NT2/D1 (cell line): ENCODE measurements at regions not wholly inside any gene's neighbourhood (a gene's known extent, or its start where the extent isn't known, plus 50 kb on each side); places are given as distances from the start of the nearest gene placed in this dataset.

Source experiments
- DNase-seq: peaks from one replicate; pipeline ENCODE4 v3.0.0-alpha.2; 2011; ENCODE audit warnings: low read depth, low spot score
- H3K27me3 ChIP-seq: 2 replicates; pipeline ENCODE4 v1.6.0; 2011; ENCODE audit warnings: mild to moderate bottlenecking; ENCODE audit not compliant: insufficient read length, insufficient read depth
- H3K36me3 ChIP-seq: 2 replicates; pipeline ENCODE4 v1.6.1; 2011; ENCODE audit warnings: mild to moderate bottlenecking, low read length, mixed read lengths; ENCODE audit not compliant: insufficient read depth, insufficient read length
- H3K4me1 ChIP-seq: 2 replicates; pipeline ENCODE4 v1.5.1; 2011; ENCODE audit not compliant: insufficient read depth, insufficient read length
- H3K4me3 ChIP-seq: 2 replicates; pipeline ENCODE4 v1.5.1; 2011; ENCODE audit warnings: low read depth; ENCODE audit not compliant: insufficient read length
- H3K9ac ChIP-seq: 2 replicates; pipeline ENCODE4 v1.6.0; 2011; ENCODE audit warnings: low read depth; ENCODE audit not compliant: insufficient read length
- H3K9me3 ChIP-seq: 2 replicates; pipeline ENCODE4 v1.5.1; 2011; ENCODE audit warnings: mild to moderate bottlenecking, low read length; ENCODE audit not compliant: insufficient read depth
- SUZ12 ChIP-seq: IDR thresholded peaks from 2 replicates; pipeline ENCODE4 v1.6.1; 2011; ENCODE audit not compliant: insufficient read length, insufficient read depth; ENCODE audit errors: extremely low read depth
- YY1 ChIP-seq: IDR thresholded peaks from 2 replicates; pipeline ENCODE4 v1.6.1; 2011; ENCODE audit not compliant: insufficient read length, insufficient read depth
- ZNF274 ChIP-seq: IDR thresholded peaks from 2 replicates; pipeline ENCODE4 v1.6.1; 2011; ENCODE audit warnings: mild to moderate bottlenecking, low read depth, low read length

DNA sequence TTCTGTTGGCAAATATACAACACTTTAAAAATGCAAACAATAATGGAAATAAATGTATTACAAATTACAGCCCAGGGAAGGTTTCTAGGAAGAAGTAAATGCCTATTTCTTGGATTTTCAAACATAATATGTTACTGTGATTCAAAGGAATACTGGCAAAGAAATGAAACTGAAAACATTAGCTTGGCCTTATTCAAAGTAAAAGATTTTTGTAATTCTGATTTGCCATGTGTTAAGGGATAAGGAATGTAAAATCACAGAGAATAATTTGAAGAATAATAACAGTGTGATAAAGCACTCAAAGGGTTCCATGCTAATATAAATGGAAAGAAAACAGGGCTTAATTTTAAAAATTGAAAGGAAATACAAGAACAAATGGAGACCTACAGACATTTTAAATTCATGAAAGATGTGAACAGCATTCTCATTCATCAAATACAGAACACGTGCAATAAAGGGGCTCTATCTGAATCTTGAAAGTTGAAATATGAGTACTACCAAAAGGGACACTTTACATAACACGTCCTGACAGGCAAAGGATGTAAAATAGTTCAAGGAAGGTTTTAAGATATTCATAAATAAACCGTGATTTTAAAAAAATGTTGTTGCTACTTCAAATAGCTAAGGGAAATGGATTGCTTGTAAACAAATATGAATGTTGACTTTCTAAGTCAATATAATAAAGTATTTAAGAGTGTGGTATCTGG lies 138.1 kb downstream of the RFPL4B start:
- Histone ChIP-seq H3K4me1 (no peaks in the 10 kb centered on the region), H3K27me3 (no peaks in the 10 kb centered on the region), H3K9ac (no peak overlapping the region), H3K4me3 (no peak overlapping the region), H3K9me3 (no peaks in the 10 kb centered on the region), H3K36me3 (no peaks in the 10 kb centered on the region)
- DNase-seq: no peak
- TF ChIP-seq SUZ12 (no peak), YY1 (no peak), ZNF274 (no peak)

DNA sequence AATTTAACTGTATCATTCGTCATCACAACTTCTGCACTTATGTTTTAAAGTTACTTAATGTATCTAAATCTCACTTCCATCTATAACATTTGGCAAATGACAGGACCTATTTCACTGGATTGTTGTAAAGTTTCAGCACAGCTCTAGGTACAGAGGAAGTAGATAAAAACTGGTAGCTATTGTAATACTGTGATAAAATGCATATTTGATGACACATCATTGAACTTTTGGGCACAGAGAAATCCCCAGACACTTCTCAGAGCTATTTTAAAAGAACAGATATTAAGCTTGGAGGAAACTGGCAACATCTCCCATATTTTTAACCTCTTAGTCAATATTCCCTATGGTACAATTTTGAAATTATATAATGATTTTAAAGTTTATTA lies 138.7 kb downstream of the RFPL4B start:
- no peak overlapping the region for H3K4me3 ChIP-seq
- DNase-seq: no peak
- TF ChIP-seq ZNF274 (no peak), SUZ12 (no peak), YY1 (no peak)

DNA sequence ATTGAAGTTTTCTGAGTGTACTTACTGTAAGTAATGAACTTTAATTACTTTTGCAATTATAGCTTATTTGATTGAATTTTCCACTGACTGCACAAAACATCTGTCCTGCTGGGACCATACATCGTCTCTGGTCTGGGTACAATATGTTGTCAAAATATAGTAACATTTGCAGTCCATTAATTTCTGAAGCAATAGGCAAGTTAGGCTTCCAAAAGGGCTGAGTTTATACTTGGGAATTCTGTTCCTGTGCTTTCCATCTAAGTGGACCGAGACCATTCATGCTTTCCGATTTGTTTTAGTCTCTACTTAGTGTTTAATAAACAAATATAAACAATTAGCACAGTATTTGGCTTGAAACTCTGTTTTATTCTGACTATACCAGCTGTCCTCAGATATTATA lies 139.3 kb downstream of the RFPL4B start:
- no peak overlapping the region for H3K4me3 ChIP-seq
- no peaks in the 10 kb centered on the region for H3K4me1 ChIP-seq
- TF ChIP-seq YY1 (no peak), ZNF274 (no peak), SUZ12 (no peak)
- H3K9ac ChIP-seq: no peak overlapping the region
- H3K9me3 ChIP-seq: no peaks in the 10 kb centered on the region
- H3K36me3 ChIP-seq: no peaks in the 10 kb centered on the region
- H3K27me3 ChIP-seq: no peaks in the 10 kb centered on the region
- DNase-seq: no peak

More for the DNA sequence above, 138.7 kb downstream of the RFPL4B start:
- Histone ChIP-seq H3K27me3 (no peaks in the 10 kb centered on the region), H3K9me3 (no peaks in the 10 kb centered on the region), H3K4me1 (no peaks in the 10 kb centered on the region), H3K36me3 (no peaks in the 10 kb centered on the region), H3K9ac (no peak overlapping the region)

DNA sequence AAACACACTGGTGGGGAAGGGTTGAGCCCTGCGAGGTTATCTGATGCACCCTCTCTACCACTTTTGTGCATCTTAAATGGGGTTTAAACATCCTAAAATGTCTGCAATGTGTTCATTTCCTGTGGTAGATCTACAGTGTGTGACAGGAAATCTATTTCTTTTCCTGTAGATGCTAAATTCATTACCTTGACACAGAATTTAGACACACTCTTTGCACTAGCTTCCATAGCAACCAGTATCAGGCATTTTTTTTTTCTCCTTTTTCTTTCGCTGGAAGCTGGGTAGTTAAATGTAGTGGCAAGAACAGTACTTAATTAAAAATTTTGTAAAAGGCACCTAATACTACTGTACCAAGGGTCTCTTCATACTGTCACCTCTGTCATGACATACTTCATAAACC lies 141.1 kb downstream of the RFPL4B start:
- Histone ChIP-seq H3K9me3 (no peaks in the 10 kb centered on the region), H3K4me3 (no peak overlapping the region), H3K27me3 (no peaks in the 10 kb centered on the region), H3K9ac (no peak overlapping the region), H3K4me1 (no peaks in the 10 kb centered on the region), H3K36me3 (no peaks in the 10 kb centered on the region)
- no peak for DNase-seq
- TF ChIP-seq YY1: no peak
- no peak for TF ChIP-seq ZNF274
- no peak for TF ChIP-seq SUZ12

DNA sequence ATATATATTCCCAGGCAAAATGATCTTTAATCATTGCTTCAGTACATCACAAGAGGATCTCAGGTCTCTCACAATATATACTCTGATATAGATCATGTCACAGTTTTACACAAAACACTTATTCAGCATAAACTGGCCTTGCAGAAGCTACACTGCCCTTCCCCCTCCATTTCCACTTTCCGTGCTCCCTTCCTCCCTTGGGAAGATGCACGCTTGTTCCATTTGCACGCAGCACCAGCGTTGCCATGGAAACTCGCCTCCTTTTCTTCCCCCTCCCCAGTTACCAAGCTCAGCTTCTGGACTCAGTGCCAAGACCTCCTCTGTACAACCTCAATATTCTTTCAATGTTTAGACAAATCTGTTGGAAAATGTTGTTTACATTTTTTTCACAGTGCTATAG lies 154.6 kb downstream of the RFPL4B start:
- no peaks in the 10 kb centered on the region for H3K4me1 ChIP-seq
- H3K27me3 ChIP-seq: no peaks in the 10 kb centered on the region
- no peak for TF ChIP-seq SUZ12
- no peak for TF ChIP-seq YY1
- no peak for TF ChIP-seq ZNF274
- no peak for DNase-seq
- H3K36me3 ChIP-seq: no peaks in the 10 kb centered on the region
- H3K9ac ChIP-seq: no peak overlapping the region
- H3K4me3 ChIP-seq: no peak overlapping the region
- no peaks in the 10 kb centered on the region for H3K9me3 ChIP-seq

DNA sequence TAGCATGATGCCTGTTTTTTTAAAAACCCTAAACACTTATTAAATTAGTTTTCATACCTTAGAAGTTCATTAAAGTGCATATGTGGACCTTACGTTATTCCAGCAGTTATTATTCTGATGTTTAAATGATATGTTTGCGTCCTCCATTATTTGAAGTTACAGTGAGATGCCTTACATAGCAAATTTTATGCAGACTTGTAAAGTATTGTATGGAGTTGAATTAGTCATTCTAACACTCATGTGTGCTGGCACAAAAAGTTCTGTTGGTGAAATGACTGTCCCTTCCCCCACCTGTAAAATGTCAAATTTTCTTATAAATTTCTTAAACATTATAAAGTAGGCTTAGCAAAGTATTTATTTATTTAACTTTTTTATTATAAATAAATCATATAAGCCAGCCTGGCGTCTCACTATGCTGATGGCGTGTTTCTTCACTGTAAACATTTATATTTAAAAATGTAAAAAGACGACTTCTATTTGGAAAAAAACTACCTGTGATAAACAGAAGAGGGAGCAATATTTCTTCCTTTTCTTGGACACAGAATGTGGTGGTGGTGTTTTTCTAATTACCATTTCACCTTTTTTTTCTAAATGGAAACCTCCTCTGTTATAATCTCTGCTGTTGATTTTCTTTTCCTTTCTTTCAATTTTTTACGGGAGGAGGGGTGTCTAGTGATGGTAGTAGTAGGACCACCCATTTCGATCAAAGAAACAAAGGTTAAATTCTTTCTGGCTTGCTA lies 155.4 kb downstream of the RFPL4B start:
- H3K9ac ChIP-seq: no peak overlapping the region
- DNase-seq: no peak
- TF ChIP-seq ZNF274 (no peak), SUZ12 (no peak), YY1 (no peak)
- no peaks in the 10 kb centered on the region for H3K36me3 ChIP-seq
- H3K27me3 ChIP-seq: no peaks in the 10 kb centered on the region
- H3K9me3 ChIP-seq: no peaks in the 10 kb centered on the region
- H3K4me3 ChIP-seq: no peak overlapping the region
- H3K4me1 ChIP-seq: no peaks in the 10 kb centered on the region

DNA sequence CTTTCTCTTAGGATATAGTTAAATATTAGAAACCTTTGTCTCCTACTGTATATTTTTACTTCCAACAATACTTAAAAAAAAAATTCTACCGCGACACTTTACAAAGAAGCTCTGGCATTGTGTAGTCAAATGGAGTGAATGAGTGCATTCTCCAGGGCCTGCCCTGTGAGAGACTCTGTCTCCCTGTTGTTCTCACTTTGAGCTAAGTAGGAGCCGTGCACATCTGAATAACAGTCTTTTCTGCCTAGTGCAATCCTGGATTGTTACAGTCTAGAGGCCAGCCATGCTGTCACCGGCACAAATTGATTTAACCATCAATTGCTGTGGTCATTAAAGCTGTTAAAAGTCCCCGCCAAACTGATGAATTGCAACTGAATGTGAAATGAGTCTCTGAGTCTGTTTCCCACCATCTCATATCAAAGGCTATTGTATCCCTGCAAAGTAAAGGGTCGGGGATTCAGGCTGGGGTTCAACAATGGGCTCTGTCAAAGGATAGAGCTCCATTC lies 156.0 kb downstream of the RFPL4B start:
- no peaks in the 10 kb centered on the region for H3K4me1 ChIP-seq
- H3K9me3 ChIP-seq: no peaks in the 10 kb centered on the region
- H3K36me3 ChIP-seq: no peaks in the 10 kb centered on the region
- TF ChIP-seq ZNF274: no peak
- TF ChIP-seq YY1: no peak
- TF ChIP-seq SUZ12: no peak
- H3K9ac ChIP-seq: no peak overlapping the region
- H3K4me3 ChIP-seq: no peak overlapping the region
- DNase-seq: no peak
- no peaks in the 10 kb centered on the region for H3K27me3 ChIP-seq

DNA sequence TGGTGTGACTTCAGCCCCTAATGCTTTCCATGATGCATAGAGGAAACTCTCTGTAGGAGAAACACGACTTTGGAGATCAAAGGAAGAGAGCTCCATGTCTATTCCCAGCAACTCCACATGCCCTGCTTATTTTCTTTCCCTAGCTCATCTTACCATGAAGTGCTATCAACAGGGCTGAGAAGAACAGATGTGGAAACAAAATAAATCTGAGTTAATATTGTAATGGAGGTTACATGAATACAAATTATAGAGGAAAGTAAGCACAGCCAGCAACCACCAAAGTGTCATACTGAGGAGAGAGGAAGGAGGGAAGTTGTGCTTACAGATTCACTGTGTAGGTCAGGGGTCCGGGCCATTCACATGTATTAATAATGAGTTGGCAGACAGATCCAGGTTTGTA lies 157.5 kb downstream of the RFPL4B start:
- no peaks in the 10 kb centered on the region for H3K9me3 ChIP-seq
- no peak overlapping the region for H3K9ac ChIP-seq
- no peaks in the 10 kb centered on the region for H3K27me3 ChIP-seq
- DNase-seq: no peak
- H3K4me3 ChIP-seq: no peak overlapping the region
- H3K36me3 ChIP-seq: no peaks in the 10 kb centered on the region
- H3K4me1 ChIP-seq: no peaks in the 10 kb centered on the region
- TF ChIP-seq SUZ12 (no peak), YY1 (no peak), ZNF274 (no peak)
